CD14-positive monocyte (primary cell): ENCODE measurements at regions not wholly inside any gene's neighbourhood (a gene's known extent, or its start where the extent isn't known, plus 50 kb on each side); places are given as distances from the start of the nearest gene placed in this dataset.

ENCODE experiments used
- DNase-seq, 3 donors: peaks; one replicate each; pipeline ENCODE4 v3.0.0-alpha.2; 2011 to 2022
- H2AFZ ChIP-seq: 2 replicates; pipeline ENCODE4 v1.6.0; 2012; ENCODE audit warnings: mild to moderate bottlenecking, low read depth, low read length, inconsistent platforms; ENCODE audit not compliant: insufficient read depth, poor library complexity, severe bottlenecking
- H3K27ac ChIP-seq, 2 donors: 1 replicate in 1 of 2; 2 replicates in 1 of 2; pipeline ENCODE4 v1.5.1; 2012 to 2013; ENCODE audit warnings: low read length in 2 of 2, control low read depth in 1 of 2, inconsistent platforms in 1 of 2, low read depth in 1 of 2, mild to moderate bottlenecking in 1 of 2
- H3K27me3 ChIP-seq, 2 donors: one replicate each; pipeline versions ENCODE4 v1.6.0 to v1.6.1; 2011 to 2013; ENCODE audit warnings: low read length in 2 of 2; ENCODE audit not compliant: control insufficient read depth in 2 of 2, insufficient read depth in 2 of 2
- H3K36me3 ChIP-seq, 2 donors: replicated peaks in 1 of 2; 1 replicate in 1 of 2; 2 replicates in 1 of 2; pipeline versions ENCODE4 v1.5.1 to v1.6.1; 2012 to 2013; ENCODE audit warnings: low read length in 2 of 2, control low read depth in 1 of 2, inconsistent platforms in 1 of 2, mild to moderate bottlenecking in 1 of 2; ENCODE audit not compliant: insufficient read depth in 2 of 2, control insufficient read depth in 1 of 2
- H3K4me1 ChIP-seq, 2 donors: 1 replicate in 1 of 2; 2 replicates in 1 of 2; pipeline versions ENCODE4 v1.5.1 to v1.6.1; 2012 to 2013; ENCODE audit warnings: low read length in 2 of 2, control low read depth in 1 of 2, inconsistent platforms in 1 of 2, mild to moderate bottlenecking in 1 of 2, moderate library complexity in 1 of 2; ENCODE audit not compliant: insufficient read depth in 2 of 2, control insufficient read depth in 1 of 2
- H3K4me2 ChIP-seq: replicated peaks from 2 replicates; pipeline ENCODE3; 2012; ENCODE audit warnings: low read length, moderate library complexity, mild to moderate bottlenecking; ENCODE audit not compliant: poor library complexity, severe bottlenecking; ENCODE audit errors: extremely low read depth
- H3K4me3 ChIP-seq, 3 experiments: fragments of 200-600 bp in 1 of 3; sonication (generic) in 1 of 3; replicated peaks in 1 of 3; 1 replicate in 2 of 3; 2 replicates in 1 of 3; pipeline ENCODE4 v1.5.1; 2011 to 2013; ENCODE audit warnings: low read length in 3 of 3, mild to moderate bottlenecking in 3 of 3, control low read depth in 2 of 3, low read depth in 2 of 3, inconsistent platforms in 1 of 3, moderate library complexity in 1 of 3
- H3K79me2 ChIP-seq: 2 replicates; pipeline ENCODE4 v1.6.0; 2012; ENCODE audit warnings: mild to moderate bottlenecking, control low read depth, inconsistent platforms, low read length, moderate library complexity; ENCODE audit not compliant: insufficient read depth
- H3K9ac ChIP-seq: 2 replicates; pipeline ENCODE4 v1.6.0; 2017; ENCODE audit warnings: low read length, mild to moderate bottlenecking; ENCODE audit not compliant: insufficient read depth, poor library complexity, severe bottlenecking
- H3K9me3 ChIP-seq, 2 donors: replicated peaks in 1 of 2; 1 replicate in 1 of 2; 2 replicates in 1 of 2; pipeline versions ENCODE4 v1.5.1 to v1.6.1; 2012 to 2013; ENCODE audit warnings: low read length in 2 of 2, control low read depth in 1 of 2; ENCODE audit not compliant: control insufficient read depth in 1 of 2, insufficient read depth in 1 of 2
- H4K20me1 ChIP-seq: 2 replicates; pipeline ENCODE4 v1.6.0; 2012; ENCODE audit warnings: mild to moderate bottlenecking, low read length, control low read depth, moderate library complexity; ENCODE audit not compliant: insufficient read depth
- H3K27ac Mint-ChIP-seq, 7 donors: one replicate each; pipeline ENCODE4 v1.8.0; 2020; ENCODE audit warnings: mild to moderate bottlenecking in 7 of 7, mixed read lengths in 7 of 7, moderate library complexity in 6 of 7, inconsistent platforms in 2 of 7
- H3K27me3 Mint-ChIP-seq, 3 donors: one replicate each; pipeline ENCODE4 v1.8.0; 2021 to 2022; ENCODE audit warnings: low read depth in 3 of 3, mild to moderate bottlenecking in 3 of 3, mixed read lengths in 3 of 3, moderate library complexity in 3 of 3, inconsistent platforms in 1 of 3
- H3K36me3 Mint-ChIP-seq, 2 donors: one replicate each; pipeline ENCODE4 v1.8.0; 2020; ENCODE audit warnings: mixed read lengths in 2 of 2, inconsistent platforms in 1 of 2, mild to moderate bottlenecking in 1 of 2
- H3K4me1 Mint-ChIP-seq: one replicate; pipeline ENCODE4 v1.8.0; 2020; ENCODE audit warnings: mild to moderate bottlenecking, mixed read lengths
- H3K4me3 Mint-ChIP-seq, 2 donors: one replicate each; pipeline ENCODE4 v1.8.0; 2020; ENCODE audit warnings: mild to moderate bottlenecking in 2 of 2, mixed read lengths in 2 of 2, moderate library complexity in 1 of 2
- H3K9me3 Mint-ChIP-seq, 7 donors: one replicate each; pipeline ENCODE4 v1.8.0; 2020 to 2022; ENCODE audit warnings: mixed read lengths in 7 of 7, mild to moderate bottlenecking in 6 of 7, moderate library complexity in 6 of 7, inconsistent platforms in 2 of 7
- WGBS: methylation state at CpG from one replicate; pipeline ENCODE4 v1.1.5; 2013; ENCODE audit warnings: missing lambda C conversion rate; ENCODE audit not compliant: insufficient coverage; 5-methylcytosine and 5-hydroxymethylcytosine counted together
- intact Hi-C, 2 donors: fragments of 100-400 bp; cut with micrococcal nuclease; formaldehyde crosslinking; loops; one replicate each; pipeline versions ENCODE4 v1.15.0 to v1.15.1; 2023
- TF ChIP-seq, protein P1 (sequence below): fragments of 200-600 bp; IDR thresholded peaks from one replicate; pipeline ENCODE4 v1.8.0; 2022; ENCODE audit warnings: antibody characterized with exemption, mild to moderate bottlenecking

DNA sequence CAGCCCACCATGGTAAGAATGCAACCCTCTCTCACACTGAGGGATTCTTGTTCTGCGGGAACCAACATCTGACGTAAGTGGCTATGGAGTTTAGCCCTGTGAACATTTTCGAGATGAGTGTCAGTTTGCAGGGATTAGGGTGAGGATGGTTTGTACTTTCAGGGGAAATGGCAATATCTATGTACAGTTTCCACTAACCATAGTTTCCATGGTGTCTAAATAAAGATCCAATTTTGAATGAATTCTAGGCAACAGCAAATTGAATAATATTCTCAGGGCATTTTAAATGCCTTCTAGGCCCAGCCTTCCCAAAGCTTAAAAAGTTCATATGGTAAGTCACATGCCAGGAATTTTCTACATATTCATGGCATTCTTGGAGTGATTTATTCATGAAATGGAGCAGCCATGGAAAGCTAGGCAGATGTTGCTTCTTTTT is 105.4 kb upstream of the MMADHC start:
- Histone ChIP-seq H3K9ac (no peak overlapping the region), H3K27me3 (no peaks in the 10 kb centered on the region), H3K27ac (no peak overlapping the region), H3K36me3 (no peaks in the 10 kb centered on the region), H2AFZ (no peak overlapping the region), H3K4me2 (no peak overlapping the region), H3K9me3 (no peaks in the 10 kb centered on the region), H3K79me2 (no peaks in the 10 kb centered on the region), H4K20me1 (no peaks in the 10 kb centered on the region), H3K4me3 (no peak overlapping the region), H3K4me1 (no peaks in the 10 kb centered on the region)
- intact Hi-C loops = no loop called here
- no peaks in the 10 kb centered on the region for H3K36me3 Mint-ChIP-seq
- no CpG with 5 or more reads among the region's 3 CpGs for WGBS
- TF ChIP-seq, protein P1, sequence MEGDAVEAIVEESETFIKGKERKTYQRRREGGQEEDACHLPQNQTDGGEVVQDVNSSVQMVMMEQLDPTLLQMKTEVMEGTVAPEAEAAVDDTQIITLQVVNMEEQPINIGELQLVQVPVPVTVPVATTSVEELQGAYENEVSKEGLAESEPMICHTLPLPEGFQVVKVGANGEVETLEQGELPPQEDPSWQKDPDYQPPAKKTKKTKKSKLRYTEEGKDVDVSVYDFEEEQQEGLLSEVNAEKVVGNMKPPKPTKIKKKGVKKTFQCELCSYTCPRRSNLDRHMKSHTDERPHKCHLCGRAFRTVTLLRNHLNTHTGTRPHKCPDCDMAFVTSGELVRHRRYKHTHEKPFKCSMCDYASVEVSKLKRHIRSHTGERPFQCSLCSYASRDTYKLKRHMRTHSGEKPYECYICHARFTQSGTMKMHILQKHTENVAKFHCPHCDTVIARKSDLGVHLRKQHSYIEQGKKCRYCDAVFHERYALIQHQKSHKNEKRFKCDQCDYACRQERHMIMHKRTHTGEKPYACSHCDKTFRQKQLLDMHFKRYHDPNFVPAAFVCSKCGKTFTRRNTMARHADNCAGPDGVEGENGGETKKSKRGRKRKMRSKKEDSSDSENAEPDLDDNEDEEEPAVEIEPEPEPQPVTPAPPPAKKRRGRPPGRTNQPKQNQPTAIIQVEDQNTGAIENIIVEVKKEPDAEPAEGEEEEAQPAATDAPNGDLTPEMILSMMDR = no peak
- no peak overlapping the region for H3K27ac Mint-ChIP-seq
- DNase-seq = no peak
- H3K4me3 Mint-ChIP-seq = no peak overlapping the region
- no peaks in the 10 kb centered on the region for H3K4me1 Mint-ChIP-seq
- peaks cover 0 to 1% (median 0%) of the 10 kb centered on the region in 7 donors for H3K9me3 Mint-ChIP-seq
- peaks cover 0 to 1% (median 0%) of the 10 kb centered on the region in 3 donors for H3K27me3 Mint-ChIP-seq

DNA sequence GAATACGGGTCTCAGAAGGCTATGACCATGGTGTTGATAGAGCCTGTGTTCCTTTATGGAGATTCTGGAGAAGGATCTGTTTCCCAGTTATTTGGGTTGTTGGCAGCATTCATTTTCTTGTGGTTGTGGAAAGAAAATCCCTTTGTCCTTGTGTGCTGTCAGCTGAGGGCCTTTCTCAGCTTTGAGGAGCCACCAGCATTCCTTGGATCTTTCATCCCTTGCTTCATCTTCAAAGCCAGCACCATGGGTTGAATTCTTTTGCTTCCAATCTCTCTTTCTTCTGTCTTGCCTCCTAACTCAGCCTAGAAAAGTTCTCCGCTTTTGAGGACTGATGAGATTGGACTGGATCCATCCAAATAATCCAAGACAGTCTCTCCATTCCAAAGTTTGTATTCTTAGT is 103.2 kb upstream of the MMADHC start:
- H3K27me3 ChIP-seq = no peaks in the 10 kb centered on the region
- no peaks in the 10 kb centered on the region for H4K20me1 ChIP-seq
- no peaks in the 10 kb centered on the region for H3K4me1 ChIP-seq
- intact Hi-C loops = no loop called here
- no peak for DNase-seq
- no peak overlapping the region for H3K4me2 ChIP-seq
- TF ChIP-seq, protein P1 = no peak
- no peak overlapping the region for H2AFZ ChIP-seq
- H3K4me1 Mint-ChIP-seq = no peaks in the 10 kb centered on the region
- H3K9ac ChIP-seq = no peak overlapping the region
- no peaks in the 10 kb centered on the region for H3K79me2 ChIP-seq
- no peaks in the 10 kb centered on the region for H3K9me3 Mint-ChIP-seq
- no peak overlapping the region for H3K27ac Mint-ChIP-seq
- 70% methylated on average over 1 of the region's 2 CpGs for WGBS
- no peaks in the 10 kb centered on the region for H3K36me3 Mint-ChIP-seq
- no peaks in the 10 kb centered on the region for H3K9me3 ChIP-seq
- H3K36me3 ChIP-seq = no peaks in the 10 kb centered on the region
- no peak overlapping the region for H3K27ac ChIP-seq
- no peak overlapping the region for H3K4me3 Mint-ChIP-seq
- H3K27me3 Mint-ChIP-seq = peaks cover 0 to 1% (median 0%) of the 10 kb centered on the region in 3 donors
- no peak overlapping the region for H3K4me3 ChIP-seq
